Activated CD4-positive, alpha-beta T cell treated with anti-CD3 and anti-CD28 coated beads for 36 hours (primary cell): ENCODE measurements at regions not wholly inside any gene's neighbourhood (a gene's known extent, or its start where the extent isn't known, plus 50 kb on each side); places are given as distances from the start of the nearest gene placed in this dataset.

Experiments used
- ATAC-seq: fragments of 200-7000 bp; cut with Tn5 transposase; one replicate; pipeline ENCODE4 v1.10.0; 2021; ENCODE audit warnings: mild to moderate bottlenecking, moderate library complexity
- CTCF ChIA-PET: fragments of 350-600 bp; sonication (Branson Sonifier 250); formaldehyde crosslinking; loops from one replicate; lab custom pipeline; 2021; ENCODE audit warnings: antibody characterized with exemption; lab: Charles Lee
- POLR2A ChIA-PET: fragments of 350-600 bp; sonication (Branson Sonifier 250); formaldehyde crosslinking; loops from one replicate; lab custom pipeline; 2021; ENCODE audit warnings: antibody characterized with exemption, inconsistent platforms; lab: Charles Lee
- DNase-seq: peaks from one replicate; pipeline ENCODE4 v3.0.0-alpha.2; 2020
- H3K27ac Mint-ChIP-seq: one replicate; pipeline ENCODE4 v1.8.0; 2021; ENCODE audit warnings: mixed read lengths
- H3K27me3 Mint-ChIP-seq: one replicate; pipeline ENCODE4 v1.8.0; 2021; ENCODE audit warnings: mixed read lengths
- H3K36me3 Mint-ChIP-seq: one replicate; pipeline ENCODE4 v1.8.0; 2021; ENCODE audit warnings: low read depth, mixed read lengths
- H3K4me1 Mint-ChIP-seq: one replicate; pipeline ENCODE4 v1.8.0; 2021; ENCODE audit warnings: mixed read lengths
- H3K4me3 Mint-ChIP-seq: one replicate; pipeline ENCODE4 v1.8.0; 2021; ENCODE audit warnings: mild to moderate bottlenecking, moderate library complexity, mixed read lengths
- H3K9me3 Mint-ChIP-seq: one replicate; pipeline ENCODE4 v1.8.0; 2021; ENCODE audit warnings: low read depth, mixed read lengths
- intact Hi-C, 2 experiments: fragments of 100-400 bp; cut with DNase I in 1 of 2; cut with micrococcal nuclease in 1 of 2; formaldehyde crosslinking; loops; one replicate each; pipeline versions ENCODE4 v1.14.2 to v1.15.1; 2022 to 2024; cut with DNase I, micrococcal nuclease

DNA sequence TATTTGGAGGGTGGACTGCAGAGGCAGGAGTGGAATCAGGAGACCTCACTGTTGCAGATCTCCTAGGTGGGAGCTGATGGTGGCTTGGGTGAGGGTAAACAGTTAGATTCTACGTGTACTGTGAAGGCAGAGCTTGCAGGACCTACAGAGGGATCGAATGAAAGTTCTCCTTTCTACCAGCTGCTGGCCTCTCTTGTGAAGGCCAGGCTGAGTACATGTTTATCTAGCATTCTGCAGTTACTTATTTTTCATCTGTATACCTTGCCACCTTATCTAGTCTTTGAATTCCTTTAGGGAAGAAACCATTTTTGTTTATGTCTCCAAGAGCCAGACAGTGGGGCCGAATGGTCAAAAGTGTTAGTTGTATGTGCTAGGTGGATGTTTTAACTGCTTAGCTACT is 57.6 kb downstream of the PTTG1 start:
- H3K9me3 Mint-ChIP-seq, result no peaks in the 10 kb centered on the region
- ATAC-seq (no peak), DNase-seq (no peak)
- H3K27me3 Mint-ChIP-seq, result no peaks in the 10 kb centered on the region
- no peak overlapping the region for H3K27ac Mint-ChIP-seq
- ChIA-PET POLR2A (interaction anchor here (2.2 kb wide), 1 partner anchor 11 kb away, joined by 10 read pairs; no protein-coding TSS in a partner anchor), CTCF (interaction anchor here (0.6 to 2.0 kb wide), 3 partner anchors 11 to 56 kb away, joined by 3 to 11 read pairs (median 3); no protein-coding TSS in a partner anchor)
- peaks cover 45% of the 10 kb centered on the region for H3K36me3 Mint-ChIP-seq
- H3K4me3 Mint-ChIP-seq, result no peak overlapping the region
- intact Hi-C loops, result loop anchor here in 1 of 2 experiments (1.0 kb wide), 1 partner anchor 11 kb away; no protein-coding TSS in a partner anchor
- H3K4me1 Mint-ChIP-seq, result peaks cover 55% of the 10 kb centered on the region

DNA sequence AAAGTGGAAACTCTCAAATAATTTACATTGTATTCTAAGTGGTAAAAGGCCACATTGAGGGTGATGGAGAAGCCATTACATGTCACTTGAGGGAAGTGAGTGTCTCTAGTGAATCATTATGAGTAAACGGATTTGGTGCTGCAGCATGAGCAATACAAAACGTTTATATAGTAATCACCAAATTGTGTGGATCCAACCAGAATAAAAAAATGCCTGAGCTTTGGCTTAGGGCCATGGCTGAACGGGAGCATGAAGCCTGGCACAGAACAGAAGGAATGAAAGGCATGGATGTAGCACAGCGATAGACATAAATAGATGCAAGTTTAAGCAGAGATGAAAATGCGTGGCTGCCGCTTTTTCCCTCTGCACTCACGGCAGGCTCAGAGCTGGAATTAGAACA is 58.3 kb downstream of the PTTG1 start:
- no peak for DNase-seq
- intact Hi-C loops, result loop anchor here in 1 of 2 experiments (1.0 kb wide), 1 partner anchor 12 kb away; no protein-coding TSS in a partner anchor
- Mint-ChIP-seq H3K27me3 (no peaks in the 10 kb centered on the region), H3K9me3 (no peaks in the 10 kb centered on the region), H3K36me3 (peaks cover 52% of the 10 kb centered on the region), H3K4me1 (peaks cover 54% of the 10 kb centered on the region), H3K4me3 (no peak overlapping the region), H3K27ac (peak overlapping the region; percentile 61)
- ChIA-PET CTCF (interaction anchor here (0.6 to 2.0 kb wide), 2 partner anchors 41 to 98 kb away, joined by 3 to 11 read pairs; no protein-coding TSS in a partner anchor), POLR2A (interaction anchor here (2.2 kb wide), 1 partner anchor 12 kb away, joined by 10 read pairs; no protein-coding TSS in a partner anchor)
- peak; percentile 80 for ATAC-seq

DNA sequence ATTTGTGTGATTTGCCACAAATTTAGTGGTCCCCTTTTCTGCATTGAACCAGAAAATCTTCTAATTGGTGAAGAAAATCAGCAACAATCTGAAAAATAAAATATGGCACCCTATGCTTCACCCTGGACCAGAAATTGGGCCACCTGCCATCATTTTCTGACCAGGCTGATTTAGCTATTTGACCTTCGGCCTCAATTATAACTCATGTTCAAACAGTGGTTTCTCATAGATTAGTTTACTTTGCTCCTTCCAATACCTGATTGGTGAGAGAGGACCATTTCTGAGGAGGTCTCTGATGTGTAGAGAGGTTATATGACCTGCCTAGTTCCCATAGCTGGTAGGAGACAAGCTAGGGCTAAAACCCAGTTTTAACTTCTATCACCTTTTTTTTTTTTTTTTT is 59.0 kb downstream of the PTTG1 start:
- no peaks in the 10 kb centered on the region for H3K9me3 Mint-ChIP-seq
- no peak for ATAC-seq
- no peak for DNase-seq
- H3K27me3 Mint-ChIP-seq, result no peaks in the 10 kb centered on the region
- H3K36me3 Mint-ChIP-seq, result peaks cover 57% of the 10 kb centered on the region
- CTCF ChIA-PET, result interaction anchor here (0.7 kb wide), 1 partner anchor 331 kb away, joined by 3 read pairs; no protein-coding TSS in a partner anchor
- peaks cover 55% of the 10 kb centered on the region for H3K4me1 Mint-ChIP-seq
- intact Hi-C loops, result no loop called here
- POLR2A ChIA-PET, result interaction anchor here (0.6 to 2.2 kb wide), 2 partner anchors 13 to 451 kb away, joined by 3 to 10 read pairs; no protein-coding TSS in a partner anchor
- H3K27ac Mint-ChIP-seq, result no peak overlapping the region
- no peak overlapping the region for H3K4me3 Mint-ChIP-seq

DNA sequence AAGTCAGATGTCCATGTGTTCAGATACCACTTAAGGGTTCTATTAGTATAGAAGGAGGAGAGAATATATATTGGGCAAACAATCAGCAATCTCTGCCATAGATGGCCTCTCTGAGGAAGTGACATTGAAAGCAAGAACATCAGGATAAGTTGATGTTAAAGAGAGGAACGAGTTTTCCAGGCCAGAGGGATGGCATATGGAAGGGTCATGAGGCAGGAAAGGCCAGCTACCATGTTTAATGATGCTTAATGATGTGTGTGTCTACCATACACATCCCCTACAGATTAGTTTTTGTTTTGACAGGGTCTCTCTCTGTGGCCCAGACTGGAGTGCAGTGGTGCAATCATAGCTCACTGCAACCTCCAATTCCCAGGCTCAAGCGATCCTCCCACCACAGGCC is 63.0 kb downstream of the PTTG1 start:
- no peak overlapping the region for H3K4me3 Mint-ChIP-seq
- ChIA-PET CTCF (interaction anchor here (1.3 to 2.4 kb wide), 2 partner anchors 10 to 45 kb away, joined by 3 to 13 read pairs; no protein-coding TSS in a partner anchor), POLR2A (no interaction called here)
- no peaks in the 10 kb centered on the region for H3K27me3 Mint-ChIP-seq
- DNase-seq (no peak), ATAC-seq (no peak)
- H3K27ac Mint-ChIP-seq, result no peak overlapping the region
- peaks cover 39% of the 10 kb centered on the region for H3K4me1 Mint-ChIP-seq
- intact Hi-C loops, result no loop called here
- no peaks in the 10 kb centered on the region for H3K9me3 Mint-ChIP-seq
- peaks cover 53% of the 10 kb centered on the region for H3K36me3 Mint-ChIP-seq

DNA sequence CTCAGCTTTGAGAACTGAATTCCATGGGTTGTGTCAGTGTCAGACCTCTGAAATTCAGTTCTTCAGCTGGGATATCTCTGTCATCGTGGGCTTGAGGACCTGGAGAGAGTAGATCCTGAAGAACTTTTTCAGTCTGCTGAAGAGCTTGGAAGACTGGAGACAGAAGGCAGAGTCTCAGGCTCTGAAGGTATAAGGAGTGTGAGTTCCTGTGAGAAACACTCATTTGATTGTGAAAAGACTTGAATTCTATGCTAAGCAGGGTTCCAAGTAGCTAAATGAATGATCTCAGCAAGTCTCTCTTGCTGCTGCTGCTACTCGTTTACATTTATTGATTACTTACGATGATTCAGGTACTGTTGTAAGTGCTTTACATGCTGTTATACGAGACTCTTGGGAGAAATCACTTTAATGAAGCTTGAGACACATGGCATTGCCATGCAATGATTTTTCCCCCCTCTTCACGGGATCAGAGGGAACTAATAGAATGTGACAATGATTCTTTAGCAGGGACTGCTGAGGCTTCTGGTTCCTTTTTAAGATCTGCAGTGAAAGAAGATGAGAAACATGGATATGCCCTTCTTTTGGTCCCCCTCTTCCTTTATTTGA is 63.8 kb downstream of the PTTG1 start:
- ATAC-seq (no peak), DNase-seq (no peak)
- Mint-ChIP-seq H3K4me3 (no peak overlapping the region), H3K27me3 (no peaks in the 10 kb centered on the region), H3K36me3 (peaks cover 50% of the 10 kb centered on the region), H3K27ac (peak overlapping the region; percentile 56), H3K9me3 (no peaks in the 10 kb centered on the region), H3K4me1 (peaks cover 36% of the 10 kb centered on the region)
- intact Hi-C loops, result no loop called here
- POLR2A ChIA-PET, result interaction anchor here (0.6 kb wide), 1 partner anchor 365 kb away, joined by 3 read pairs; no protein-coding TSS in a partner anchor
- CTCF ChIA-PET, result interaction anchor here (0.6 to 2.4 kb wide), 4 partner anchors 11 to 71 kb away, joined by 3 to 13 read pairs (median 4); no protein-coding TSS in a partner anchor

DNA sequence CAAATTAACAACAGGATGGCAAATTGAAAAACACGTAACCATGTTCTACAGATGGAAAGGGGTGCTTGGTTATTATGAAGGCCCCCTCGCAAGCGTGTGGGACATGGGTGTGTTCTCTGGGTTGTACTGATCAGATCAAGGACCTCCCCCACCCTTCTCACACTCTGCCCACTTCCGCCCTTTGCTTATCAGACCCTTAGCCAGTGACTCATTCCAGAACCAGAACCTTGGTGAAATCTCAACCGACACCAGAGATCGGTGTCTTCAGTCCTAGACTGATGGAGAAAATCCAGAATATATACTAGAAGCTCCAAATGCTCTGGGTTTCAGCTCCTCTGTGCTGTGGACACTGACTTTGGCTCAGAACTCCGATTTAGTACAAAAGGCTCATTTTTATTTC is 64.9 kb downstream of the PTTG1 start:
- peak overlapping the region; percentile 56 for H3K27ac Mint-ChIP-seq
- peaks cover 50% of the 10 kb centered on the region for H3K36me3 Mint-ChIP-seq
- CTCF ChIA-PET, result interaction anchor here (0.8 kb wide), 1 partner anchor 28 kb away, joined by 3 read pairs; no protein-coding TSS in a partner anchor
- no peaks in the 10 kb centered on the region for H3K27me3 Mint-ChIP-seq
- H3K4me1 Mint-ChIP-seq, result peaks cover 33% of the 10 kb centered on the region
- no peak overlapping the region for H3K4me3 Mint-ChIP-seq
- DNase-seq, result peak; percentile 48
- POLR2A ChIA-PET, result no interaction called here
- intact Hi-C loops, result loop anchor here in 1 of 2 experiments (1.0 kb wide), 1 partner anchor 14 kb away; no protein-coding TSS in a partner anchor
- H3K9me3 Mint-ChIP-seq, result no peaks in the 10 kb centered on the region
- ATAC-seq, result peak; percentile 80

DNA sequence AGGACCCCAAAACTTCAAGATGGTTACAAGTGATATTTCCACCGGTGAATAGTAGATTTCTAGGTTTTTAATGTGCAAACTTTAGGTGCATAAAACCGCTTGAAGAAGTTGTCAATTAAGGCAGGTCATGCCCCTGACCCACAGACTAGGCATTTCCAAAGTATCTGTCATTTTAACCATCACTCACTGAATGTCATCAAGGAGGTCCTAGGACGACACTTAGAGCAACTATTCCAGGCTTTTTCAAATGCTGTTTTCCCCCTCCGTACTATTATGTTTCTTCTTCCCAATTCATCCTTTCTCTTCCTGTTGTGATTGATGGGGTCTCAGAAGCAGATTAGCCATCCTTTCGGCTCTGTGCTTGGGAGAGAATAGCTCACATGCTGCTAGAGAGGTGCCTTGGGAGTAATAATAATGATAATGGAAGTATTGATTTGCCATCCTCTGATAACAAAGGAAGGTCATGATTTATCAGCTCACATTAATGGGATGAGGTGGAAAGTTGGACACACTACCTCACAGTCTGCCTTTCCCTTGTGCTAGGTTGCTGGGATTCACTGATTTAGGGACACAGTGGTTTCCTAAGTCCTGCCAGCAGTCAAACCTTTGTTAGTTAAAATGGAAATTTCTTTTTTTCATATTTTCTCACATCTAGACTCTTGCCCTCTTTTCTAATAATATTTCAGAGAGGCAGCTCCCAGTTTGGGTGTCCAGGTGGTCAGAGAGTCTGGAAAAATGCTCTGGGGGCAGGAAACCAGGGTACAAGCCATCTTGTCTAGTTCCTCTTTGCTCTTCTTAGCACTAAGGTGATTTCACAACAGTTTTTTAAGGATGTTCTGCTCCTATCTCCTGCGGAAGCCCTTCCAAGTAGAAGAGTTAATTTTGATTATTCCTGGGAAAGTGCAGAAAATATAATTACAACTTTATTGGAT is 67.0 kb downstream of the PTTG1 start:
- Mint-ChIP-seq H3K27ac (no peak overlapping the region), H3K27me3 (no peaks in the 10 kb centered on the region), H3K36me3 (peaks cover 41% of the 10 kb centered on the region), H3K9me3 (no peaks in the 10 kb centered on the region), H3K4me3 (no peak overlapping the region), H3K4me1 (peaks cover 31% of the 10 kb centered on the region)
- CTCF ChIA-PET, result interaction anchor here (0.9 to 2.6 kb wide), 2 partner anchors 21 to 49 kb away, joined by 3 to 15 read pairs; no protein-coding TSS in a partner anchor
- ATAC-seq, result no peak
- POLR2A ChIA-PET, result no interaction called here
- intact Hi-C loops, result no loop called here
- DNase-seq, result no peak

DNA sequence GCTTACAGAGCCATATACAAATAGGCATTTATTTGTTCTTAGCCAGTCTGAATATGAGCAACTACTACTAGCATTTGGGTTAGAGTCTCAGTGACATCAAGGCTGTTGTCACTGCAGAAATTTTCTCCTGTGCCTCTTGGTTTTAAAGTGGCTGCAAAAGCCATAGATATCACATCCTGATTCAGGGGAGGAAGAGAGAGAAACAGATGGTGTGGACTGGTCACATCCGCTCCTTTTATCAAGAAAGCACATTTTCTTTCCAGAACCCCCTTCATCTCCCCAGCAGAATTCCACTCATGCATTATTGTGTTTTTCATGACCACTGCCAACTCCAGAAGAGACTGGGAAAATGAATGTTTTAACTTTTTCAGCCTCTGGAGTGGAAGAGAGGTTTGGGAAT is 69.8 kb downstream of the PTTG1 start:
- H3K27ac Mint-ChIP-seq, result no peak overlapping the region
- ATAC-seq, result no peak
- peaks cover 21% of the 10 kb centered on the region for H3K36me3 Mint-ChIP-seq
- intact Hi-C loops, result no loop called here
- ChIA-PET CTCF (no interaction called here), POLR2A (no interaction called here)
- no peak for DNase-seq
- no peak overlapping the region for H3K4me3 Mint-ChIP-seq
- H3K27me3 Mint-ChIP-seq, result no peaks in the 10 kb centered on the region
- peaks cover 32% of the 10 kb centered on the region for H3K4me1 Mint-ChIP-seq
- no peaks in the 10 kb centered on the region for H3K9me3 Mint-ChIP-seq

DNA sequence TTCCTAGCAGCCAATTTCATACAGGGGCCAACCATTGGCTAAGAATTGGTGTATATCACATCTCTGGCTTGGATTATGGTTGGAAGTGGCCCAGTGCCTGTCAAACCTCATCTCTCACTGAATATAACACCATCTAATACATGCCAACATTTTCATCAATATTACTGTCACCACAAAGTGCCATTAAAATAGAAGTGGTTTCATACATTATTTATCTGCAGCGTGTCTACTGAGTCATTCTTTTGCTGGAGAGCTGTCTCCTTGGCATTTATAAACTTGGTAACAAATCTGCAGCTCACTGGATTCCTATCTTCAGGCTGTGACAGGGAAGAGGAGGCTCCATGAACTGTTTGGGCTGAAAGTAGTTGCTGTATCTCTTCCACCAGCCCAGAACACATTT is 70.9 kb downstream of the PTTG1 start:
- DNase-seq (no peak), ATAC-seq (no peak)
- H3K4me3 Mint-ChIP-seq, result no peak overlapping the region
- H3K36me3 Mint-ChIP-seq, result peaks cover 11% of the 10 kb centered on the region
- no peaks in the 10 kb centered on the region for H3K27me3 Mint-ChIP-seq
- CTCF ChIA-PET, result no interaction called here
- H3K27ac Mint-ChIP-seq, result no peak overlapping the region
- POLR2A ChIA-PET, result no interaction called here
- peaks cover 31% of the 10 kb centered on the region for H3K4me1 Mint-ChIP-seq
- no peaks in the 10 kb centered on the region for H3K9me3 Mint-ChIP-seq
- intact Hi-C loops, result no loop called here

DNA sequence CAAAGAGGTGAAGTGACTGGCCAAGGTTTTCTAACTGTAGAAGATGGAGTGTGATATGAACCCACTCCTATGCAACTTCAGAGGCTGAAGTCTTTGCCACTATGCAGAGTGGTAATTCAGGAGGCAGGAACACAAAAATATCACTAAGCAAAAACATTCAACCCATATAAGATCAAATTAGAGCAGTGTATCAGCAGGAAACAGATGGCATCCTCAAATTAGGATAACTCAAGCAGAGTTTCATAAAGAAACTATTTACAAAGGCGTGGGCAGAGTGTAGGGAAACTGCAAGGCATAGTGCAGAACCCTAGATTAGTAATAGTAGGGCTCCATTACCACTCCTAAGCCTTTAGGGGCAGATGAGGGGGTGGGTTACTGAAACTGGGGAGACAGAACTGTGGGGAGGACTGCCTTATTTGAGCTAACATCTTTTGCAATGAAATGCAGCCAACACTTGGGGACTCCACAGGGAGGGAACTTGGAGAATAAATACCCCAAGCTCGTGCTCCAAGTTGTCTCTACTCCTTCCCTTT is 72.2 kb downstream of the PTTG1 start:
- no peak for DNase-seq
- Mint-ChIP-seq H3K4me1 (peaks cover 31% of the 10 kb centered on the region), H3K9me3 (no peaks in the 10 kb centered on the region), H3K27me3 (no peaks in the 10 kb centered on the region), H3K36me3 (peaks cover 8% of the 10 kb centered on the region), H3K4me3 (no peak overlapping the region), H3K27ac (no peak overlapping the region)
- ChIA-PET POLR2A (no interaction called here), CTCF (interaction anchor here (0.7 to 1.9 kb wide), 3 partner anchors 11 to 55 kb away, joined by 4 to 10 read pairs (median 4); no protein-coding TSS in a partner anchor)
- intact Hi-C loops, result loop anchor here in 1 of 2 experiments (1.0 kb wide), 1 partner anchor 26 kb away; no protein-coding TSS in a partner anchor
- ATAC-seq, result peak; percentile 57
